SU-DHL-6 (cell line): ENCODE measurements at regions not wholly inside any gene's neighbourhood (a gene's known extent, or its start where the extent isn't known, plus 50 kb on each side); places are given as distances from the start of the nearest gene placed in this dataset.

ENCODE experiments used
- EZH2phosphoT487 ChIP-seq: fragments of 200-600 bp; sonication (generic), shearing (Covaris generic); conservative IDR thresholded peaks from 2 replicates; pipeline ENCODE4 v1.6.1; 2018; ENCODE audit warnings: mild to moderate bottlenecking, antibody characterized with exemption, low read length, moderate library complexity, mixed read lengths
- TF ChIP-seq, protein P1 (sequence below): fragments of 200-600 bp; sonication (generic); IDR thresholded peaks from one replicate; pipeline ENCODE4 v1.5.1; 2017; ENCODE audit warnings: antibody characterized with exemption, mild to moderate bottlenecking, low read length, moderate library complexity; ENCODE audit not compliant: insufficient read depth, poor library complexity, severe bottlenecking

DNA sequence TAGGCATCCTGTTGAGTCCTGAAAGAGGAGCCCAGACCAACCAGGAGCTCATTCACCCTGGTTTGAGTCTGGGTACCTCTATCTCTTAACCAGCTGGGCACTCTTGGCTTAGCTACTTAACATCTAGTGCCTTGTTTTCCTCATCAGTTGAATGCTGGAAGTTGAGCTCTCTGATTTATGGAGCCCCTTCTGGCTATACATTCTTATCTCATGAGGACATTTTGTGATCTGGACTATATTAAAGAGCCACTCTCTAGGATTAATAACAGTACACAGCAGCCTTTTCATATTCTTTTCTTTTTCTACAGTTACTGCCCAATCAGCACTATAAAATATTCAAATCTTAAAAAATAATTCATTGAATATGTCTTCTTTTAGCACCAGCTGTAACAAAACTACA lies 296.9 kb upstream of the RUNX1 start:
- TF ChIP-seq, protein P1, sequence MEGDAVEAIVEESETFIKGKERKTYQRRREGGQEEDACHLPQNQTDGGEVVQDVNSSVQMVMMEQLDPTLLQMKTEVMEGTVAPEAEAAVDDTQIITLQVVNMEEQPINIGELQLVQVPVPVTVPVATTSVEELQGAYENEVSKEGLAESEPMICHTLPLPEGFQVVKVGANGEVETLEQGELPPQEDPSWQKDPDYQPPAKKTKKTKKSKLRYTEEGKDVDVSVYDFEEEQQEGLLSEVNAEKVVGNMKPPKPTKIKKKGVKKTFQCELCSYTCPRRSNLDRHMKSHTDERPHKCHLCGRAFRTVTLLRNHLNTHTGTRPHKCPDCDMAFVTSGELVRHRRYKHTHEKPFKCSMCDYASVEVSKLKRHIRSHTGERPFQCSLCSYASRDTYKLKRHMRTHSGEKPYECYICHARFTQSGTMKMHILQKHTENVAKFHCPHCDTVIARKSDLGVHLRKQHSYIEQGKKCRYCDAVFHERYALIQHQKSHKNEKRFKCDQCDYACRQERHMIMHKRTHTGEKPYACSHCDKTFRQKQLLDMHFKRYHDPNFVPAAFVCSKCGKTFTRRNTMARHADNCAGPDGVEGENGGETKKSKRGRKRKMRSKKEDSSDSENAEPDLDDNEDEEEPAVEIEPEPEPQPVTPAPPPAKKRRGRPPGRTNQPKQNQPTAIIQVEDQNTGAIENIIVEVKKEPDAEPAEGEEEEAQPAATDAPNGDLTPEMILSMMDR: no peak
- TF ChIP-seq EZH2phosphoT487: no peak
